Aorta (tissue), 5 donors: ENCODE measurements at regions not wholly inside any gene's neighbourhood (a gene's known extent, or its start where the extent isn't known, plus 50 kb on each side); places are given as distances from the start of the nearest gene placed in this dataset.

Experiments
- ATAC-seq: fragments of 200-7000 bp; cut with Tn5 transposase; one replicate; pipeline ENCODE4 v1.9.1; 2022; ENCODE audit warnings: moderate library complexity; ENCODE audit not compliant: low FRiP score
- DNase-seq, 2 donors: peaks; one replicate each; pipeline ENCODE4 v3.0.0-alpha.2; 2020
- H3K27ac ChIP-seq, 2 donors: one replicate each; pipeline ENCODE4 v1.5.1; 2013; ENCODE audit warnings: low read length in 2 of 2, mild to moderate bottlenecking in 2 of 2, moderate library complexity in 2 of 2, control low read depth in 1 of 2, inconsistent platforms in 1 of 2, low read depth in 1 of 2
- H3K27me3 ChIP-seq, 2 donors: one replicate each; pipeline ENCODE4 v1.6.1; 2013; ENCODE audit warnings: control low read depth in 1 of 2, low read length in 1 of 2, mild to moderate bottlenecking in 1 of 2, moderate library complexity in 1 of 2; ENCODE audit not compliant: insufficient read depth in 2 of 2, control insufficient read depth in 1 of 2
- H3K36me3 ChIP-seq, 2 donors: one replicate each; pipeline ENCODE4 v1.6.1; 2013; ENCODE audit warnings: control low read depth in 1 of 2, low read length in 1 of 2, mild to moderate bottlenecking in 1 of 2; ENCODE audit not compliant: insufficient read depth in 2 of 2, control insufficient read depth in 1 of 2
- H3K4me1 ChIP-seq, 2 donors: one replicate each; pipeline ENCODE4 v1.6.1; 2013; ENCODE audit warnings: low read length in 2 of 2, control low read depth in 1 of 2, mild to moderate bottlenecking in 1 of 2, moderate library complexity in 1 of 2; ENCODE audit not compliant: insufficient read depth in 2 of 2, control insufficient read depth in 1 of 2
- H3K4me3 ChIP-seq, 2 donors: one replicate each; pipeline ENCODE4 v1.5.1; 2013; ENCODE audit warnings: low read length in 2 of 2, control low read depth in 1 of 2, mild to moderate bottlenecking in 1 of 2
- H3K9me3 ChIP-seq: one replicate; pipeline ENCODE4 v1.6.1; 2013; ENCODE audit warnings: mild to moderate bottlenecking, low read length; ENCODE audit not compliant: control insufficient read depth
- WGBS, 2 donors: extraction: QIAGEN DNeasy Blood & Tissue Kit; methylation state at CpG; one replicate each; pipeline ENCODE4 v1.1.7; 2013; 5-methylcytosine and 5-hydroxymethylcytosine counted together
- intact Hi-C, 2 donors: fragments of 100-400 bp; cut with DNase I; formaldehyde crosslinking; loops; one replicate each; pipeline versions ENCODE4 v1.14.2 to v1.15.0; 2022
- donor health status: healthy with polysubstance abuse.
- donor health status: Bipolar disorder and iron deficiency.
- donor health status: DM: no; HTN: no; CAD: no.
- donor health status: DM: no; HTN: no; CAD: no.
- donor health status: DM: yes; HTN: yes; CAD: no.

DNA sequence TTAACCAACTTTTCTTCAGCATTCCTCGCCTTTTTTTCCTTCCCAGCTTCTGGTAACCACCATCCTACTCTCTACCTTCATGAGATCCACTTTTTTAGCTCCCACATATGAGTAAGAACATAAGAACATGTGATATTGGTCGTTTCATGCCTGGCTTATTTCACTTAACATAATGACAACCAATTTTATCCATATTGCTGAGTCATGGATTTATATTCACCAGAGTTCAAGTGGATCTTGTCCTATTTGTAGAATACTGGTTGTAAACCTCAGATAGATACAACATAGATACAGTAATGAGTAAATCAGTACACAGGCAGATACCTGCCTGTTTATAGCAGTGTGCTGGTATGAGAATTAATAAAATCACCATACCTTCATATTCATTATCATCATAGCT, 412.0 kb upstream of the RBMS3 start:
- ATAC-seq (no peak), DNase-seq (no peak)
- H3K4me3 ChIP-seq: no peak overlapping the region
- H3K4me1 ChIP-seq: no peaks in the 10 kb centered on the region
- H3K27me3 ChIP-seq: no peaks in the 10 kb centered on the region
- H3K36me3 ChIP-seq: no peaks in the 10 kb centered on the region
- no peaks in the 10 kb centered on the region for H3K9me3 ChIP-seq
- 86 to 90% methylated on average over 2 of the region's 2 CpGs for WGBS, 2 donors
- H3K27ac ChIP-seq: no peak overlapping the region
- intact Hi-C loops: no loop called here

DNA sequence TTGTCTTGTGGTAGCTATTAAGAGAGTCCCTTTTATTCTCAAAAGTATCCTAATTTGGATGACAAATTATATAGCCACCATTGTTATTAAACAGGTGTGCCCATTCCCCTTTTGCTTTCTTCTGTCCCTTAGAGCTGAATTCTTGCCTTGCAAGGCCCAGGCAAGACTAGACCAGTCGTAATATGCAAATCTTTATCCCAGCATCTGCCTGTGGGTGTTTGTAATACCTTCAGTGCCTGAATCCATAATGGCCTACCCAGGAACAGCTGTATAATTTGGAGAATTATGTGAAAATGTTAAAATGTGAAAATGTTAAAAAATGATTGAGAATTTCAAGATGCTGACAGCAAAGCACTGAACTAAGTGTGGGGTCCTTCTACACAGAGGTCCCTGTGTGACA, 403.0 kb upstream of the RBMS3 start:
- ATAC-seq: no peak
- intact Hi-C loops: no loop called here
- H3K9me3 ChIP-seq: no peaks in the 10 kb centered on the region
- no peaks in the 10 kb centered on the region for H3K4me1 ChIP-seq
- no peak overlapping the region for H3K27ac ChIP-seq
- no peak overlapping the region for H3K4me3 ChIP-seq
- 95 to 100% methylated on average over 1 of the region's 1 CpG for WGBS, 2 donors
- H3K36me3 ChIP-seq: no peaks in the 10 kb centered on the region
- no peak for DNase-seq
- no peaks in the 10 kb centered on the region for H3K27me3 ChIP-seq

DNA sequence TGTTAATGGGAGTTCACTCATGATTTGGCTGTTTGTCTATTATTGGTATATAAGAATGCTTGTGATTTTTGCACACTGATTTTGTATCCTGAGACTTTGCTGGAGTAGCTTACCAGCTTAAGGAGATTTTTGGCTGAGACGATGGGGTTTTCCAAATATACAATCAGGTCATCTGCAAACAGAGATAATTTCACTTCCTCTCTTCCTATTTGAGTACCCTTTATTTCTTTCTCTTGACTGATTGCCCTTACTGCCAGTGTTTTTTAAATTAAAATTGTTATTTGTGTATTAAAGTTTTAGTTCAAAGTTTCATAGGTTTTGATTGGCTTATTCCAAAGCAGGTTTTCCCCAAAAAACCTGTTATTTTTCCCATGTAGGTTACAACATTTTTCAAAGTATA, 390.5 kb upstream of the RBMS3 start:
- H3K36me3 ChIP-seq: no peaks in the 10 kb centered on the region
- H3K27me3 ChIP-seq: no peaks in the 10 kb centered on the region
- DNase-seq (no peak), ATAC-seq (no peak)
- H3K4me3 ChIP-seq: no peak overlapping the region
- H3K27ac ChIP-seq: no peak overlapping the region
- intact Hi-C loops: no loop called here
- H3K9me3 ChIP-seq: no peaks in the 10 kb centered on the region
- H3K4me1 ChIP-seq: no peaks in the 10 kb centered on the region
- WGBS, 2 donors: 71 to 91% methylated on average over 1 of the region's 1 CpG

DNA sequence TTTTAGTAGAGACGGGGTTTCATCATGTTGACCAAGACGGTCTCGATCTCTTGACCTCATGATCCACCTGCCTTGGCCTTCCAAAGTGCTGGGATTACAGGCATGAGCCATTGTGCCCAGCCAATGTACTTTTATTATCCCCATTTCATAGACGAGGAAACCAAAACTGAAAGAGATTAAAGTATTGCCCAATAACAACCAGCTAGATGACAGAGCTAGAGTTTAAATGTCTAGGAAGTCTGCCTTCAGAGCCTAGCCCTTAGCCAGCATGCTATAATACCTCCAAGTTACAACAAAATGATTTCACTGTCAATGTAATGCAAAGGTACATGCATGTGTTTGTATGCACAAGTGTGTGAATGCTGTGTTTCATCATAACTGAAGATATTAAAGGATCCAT, 389.4 kb upstream of the RBMS3 start:
- Histone ChIP-seq H3K4me3 (no peak overlapping the region), H3K9me3 (no peaks in the 10 kb centered on the region), H3K36me3 (no peaks in the 10 kb centered on the region), H3K27ac (no peak overlapping the region), H3K4me1 (no peaks in the 10 kb centered on the region), H3K27me3 (no peaks in the 10 kb centered on the region)
- 95% methylated on average over 4 of the region's 4 CpGs for WGBS, 2 donors
- ATAC-seq (no peak), DNase-seq (no peak)
- intact Hi-C loops: no loop called here

DNA sequence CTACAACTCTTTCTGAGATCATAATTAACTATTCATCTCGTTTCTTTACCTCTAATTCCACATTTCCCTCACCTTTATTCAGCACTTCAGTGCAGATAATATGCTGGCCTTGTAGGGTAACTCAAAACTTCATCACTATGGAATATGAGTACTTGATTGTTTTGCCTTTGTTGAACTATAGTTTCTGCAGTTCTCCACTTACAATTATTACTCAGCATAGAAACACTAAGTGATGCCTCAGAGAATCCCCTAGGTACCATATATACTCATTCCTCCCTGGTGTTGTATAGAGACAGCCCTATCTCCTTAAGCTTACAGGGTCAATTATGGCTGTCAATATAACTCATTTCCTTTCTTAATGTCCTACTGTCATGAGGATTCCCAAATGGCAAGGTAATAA, 380.6 kb upstream of the RBMS3 start:
- DNase-seq: no peak
- no peak overlapping the region for H3K27ac ChIP-seq
- H3K27me3 ChIP-seq: no peaks in the 10 kb centered on the region
- no peaks in the 10 kb centered on the region for H3K4me1 ChIP-seq
- no peak for ATAC-seq
- intact Hi-C loops: no loop called here
- no peaks in the 10 kb centered on the region for H3K9me3 ChIP-seq
- WGBS, 2 donors: 79 to 87% methylated on average over 1 of the region's 1 CpG
- no peaks in the 10 kb centered on the region for H3K36me3 ChIP-seq
- no peak overlapping the region for H3K4me3 ChIP-seq

DNA sequence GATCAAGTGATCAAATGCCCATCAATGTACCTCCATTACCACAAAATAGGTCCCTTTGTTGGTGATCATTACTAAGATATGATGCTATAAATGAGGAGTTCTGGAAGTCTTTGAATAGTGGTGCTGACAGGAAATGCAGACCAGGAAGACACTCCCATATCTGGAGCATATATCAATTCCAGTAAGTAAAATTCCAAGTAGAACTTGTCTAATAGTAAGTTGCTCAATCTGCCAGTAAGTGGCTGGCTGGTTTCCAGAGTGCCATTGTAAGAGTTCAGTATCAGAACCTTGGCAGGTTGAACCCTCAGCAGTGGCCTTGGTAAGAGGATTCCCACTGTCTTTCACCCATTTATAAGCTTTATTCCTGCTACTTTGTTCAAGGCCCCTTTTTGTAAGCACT, 379.9 kb upstream of the RBMS3 start:
- DNase-seq: no peak
- H3K27me3 ChIP-seq: no peaks in the 10 kb centered on the region
- intact Hi-C loops: no loop called here
- no peaks in the 10 kb centered on the region for H3K36me3 ChIP-seq
- H3K4me3 ChIP-seq: no peak overlapping the region
- ATAC-seq: no peak
- no peaks in the 10 kb centered on the region for H3K4me1 ChIP-seq
- no peaks in the 10 kb centered on the region for H3K9me3 ChIP-seq
- no peak overlapping the region for H3K27ac ChIP-seq

DNA sequence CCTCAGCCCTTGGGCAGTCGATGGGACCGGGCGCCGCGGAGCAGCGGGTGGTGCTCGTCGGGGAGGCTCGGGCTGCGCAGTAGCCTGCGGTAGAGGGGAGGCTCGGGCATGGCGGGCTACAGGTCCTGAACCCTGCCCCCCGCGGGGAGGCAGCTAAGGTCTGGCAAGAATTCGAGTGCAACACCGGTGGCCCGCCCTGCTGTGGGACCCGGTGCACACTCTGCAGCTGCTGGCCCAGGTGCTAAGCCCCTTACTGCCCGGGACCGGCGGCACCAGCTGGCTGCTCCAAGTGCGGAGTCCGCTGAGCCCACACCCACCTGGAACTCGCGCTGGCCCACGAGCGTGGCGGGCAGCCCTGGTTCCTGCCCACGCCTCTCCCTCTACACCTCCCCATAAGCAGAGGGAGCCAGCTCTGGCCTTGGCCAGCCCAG, 377.7 kb upstream of the RBMS3 start:
- no peaks in the 10 kb centered on the region for H3K36me3 ChIP-seq
- no peaks in the 10 kb centered on the region for H3K9me3 ChIP-seq
- no peaks in the 10 kb centered on the region for H3K27me3 ChIP-seq
- H3K4me3 ChIP-seq: no peak overlapping the region
- H3K27ac ChIP-seq: no peak overlapping the region
- ATAC-seq (peak; percentile 38), DNase-seq (peak in 1 of 2 donors; percentile 36)
- WGBS, 2 donors: 97 to 98% methylated on average over 28 to 30 of the region's 30 CpGs
- no peaks in the 10 kb centered on the region for H3K4me1 ChIP-seq
- intact Hi-C loops: no loop called here

DNA sequence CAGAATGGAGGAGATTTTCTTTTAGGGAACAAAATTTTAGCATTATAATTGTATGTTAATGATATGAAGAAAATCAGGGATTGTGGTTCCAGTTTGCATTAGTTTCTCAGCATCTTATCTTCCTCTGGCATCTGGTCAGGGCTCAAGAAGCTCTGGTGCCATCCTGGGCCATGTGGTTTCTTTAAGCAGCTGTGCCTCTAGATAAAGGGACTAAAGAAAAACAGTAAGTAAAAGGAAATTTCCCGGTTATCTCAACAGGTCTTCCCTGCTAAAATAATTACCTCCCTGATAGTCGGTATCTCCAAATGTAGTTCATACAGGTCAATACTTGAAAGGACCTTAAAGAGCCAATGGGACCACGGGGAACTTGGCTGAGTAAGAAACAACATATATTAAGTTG, 375.1 kb upstream of the RBMS3 start:
- 85 to 91% methylated on average over 3 of the region's 3 CpGs for WGBS, 2 donors
- H3K36me3 ChIP-seq: no peaks in the 10 kb centered on the region
- no peak for ATAC-seq

DNA sequence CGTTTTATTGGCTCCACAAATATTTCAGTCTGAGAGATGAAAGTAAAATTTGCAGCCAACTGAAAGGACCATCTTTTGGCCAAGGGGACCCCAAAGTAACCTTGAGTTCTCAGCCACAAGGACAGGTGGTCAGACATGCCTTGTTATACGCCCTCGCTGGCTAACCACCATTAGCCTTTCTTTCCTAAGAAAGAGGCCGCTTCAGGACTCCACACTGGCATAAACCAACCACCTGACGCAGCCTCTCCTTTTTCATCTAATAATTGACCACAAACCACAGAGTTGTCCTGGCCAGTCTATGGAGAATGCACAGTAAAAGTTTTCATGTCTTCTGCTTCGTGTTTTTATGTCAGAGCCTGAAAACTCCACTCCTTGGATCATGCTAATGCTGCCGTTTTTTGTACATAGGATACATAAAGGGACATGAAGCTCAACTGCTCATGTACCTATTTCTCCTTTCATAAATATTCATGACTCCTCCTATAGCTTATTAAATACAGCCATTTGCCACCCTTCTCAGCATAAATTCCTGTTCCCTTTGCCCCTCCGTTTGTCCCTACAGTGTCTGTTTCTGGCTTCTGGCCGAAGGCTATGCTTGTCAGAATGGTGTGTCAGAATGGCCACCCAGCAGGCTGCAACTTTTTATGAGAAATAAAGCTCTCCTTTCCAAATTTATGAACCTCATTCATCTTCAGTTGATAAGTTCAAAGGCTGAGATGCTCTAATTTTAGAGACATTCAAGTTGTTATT, 374.1 kb upstream of the RBMS3 start:
- Histone ChIP-seq H3K27me3 (no peaks in the 10 kb centered on the region), H3K27ac (no peak overlapping the region), H3K4me1 (no peaks in the 10 kb centered on the region), H3K9me3 (no peaks in the 10 kb centered on the region), H3K36me3 (no peaks in the 10 kb centered on the region), H3K4me3 (no peak overlapping the region)
- intact Hi-C loops: no loop called here
- DNase-seq (no peak), ATAC-seq (no peak)
- 88 to 94% methylated on average over 9 of the region's 9 CpGs for WGBS, 2 donors

More for the DNA sequence above, 375.1 kb upstream of the RBMS3 start:
- H3K4me3 ChIP-seq: no peak overlapping the region
- no peak for DNase-seq
- no peaks in the 10 kb centered on the region for H3K4me1 ChIP-seq
- intact Hi-C loops: no loop called here
- H3K27me3 ChIP-seq: no peaks in the 10 kb centered on the region
- no peaks in the 10 kb centered on the region for H3K9me3 ChIP-seq
- H3K27ac ChIP-seq: no peak overlapping the region
